ENCODE measurements at regions not wholly inside any gene's neighbourhood (a gene's known extent, or its start where the extent isn't known, plus 50 kb on each side); places are given as distances from the start of the nearest gene placed in this dataset.

GRCh38 chr13:109307027-109307426, 479.4 kb downstream of the IRS2 start:
- H3K4me3 ChIP-seq = no peak overlapping the region
- no peak for TF ChIP-seq CTCF (IDR thresholded peaks at IDR 0.05)
- TF ChIP-seq POLR2A (IDR thresholded peaks at IDR 0.05) = no peak
- no peak for TF ChIP-seq POLR2AphosphoS5 (IDR thresholded peaks at IDR 0.05)
- TF ChIP-seq EP300 (IDR thresholded peaks at IDR 0.05) = no peak
- WGBS, 2 donors (ENCODE audit: low coverage in 1 of 2) = 100% methylated on average over 1 of the region's 6 CpGs; no CpG with 5 or more reads in 1 of the 2 donors
- no peak for ATAC-seq
- H3K27ac ChIP-seq = no peak overlapping the region
- no peaks in the 10 kb centered on the region for H3K4me1 ChIP-seq
- no peaks in the 10 kb centered on the region for H3K9me3 ChIP-seq
- no peaks in the 10 kb centered on the region for H3K36me3 ChIP-seq
- H3K27me3 ChIP-seq = no peaks in the 10 kb centered on the region

- no peaks in the 10 kb centered on the region for H3K9me3 ChIP-seq
- H3K27me3 ChIP-seq = no peaks in the 10 kb centered on the region
- H3K4me3 ChIP-seq = no peak overlapping the region
- TF ChIP-seq CTCF (IDR thresholded peaks at IDR 0.05) (no peak), POLR2A (IDR thresholded peaks at IDR 0.05) (no peak), EP300 (IDR thresholded peaks at IDR 0.05) (no peak)
- ATAC-seq = no peak
- no peaks in the 10 kb centered on the region for H3K36me3 ChIP-seq
- no peaks in the 10 kb centered on the region for H3K4me1 ChIP-seq
- WGBS, 2 donors (ENCODE audit: low coverage in 1 of 2) = 77 to 80% methylated on average over 1 to 5 of the region's 5 CpGs
- H3K27ac ChIP-seq = no peak overlapping the region
These were observed 484.7 kb downstream of the IRS2 start for GRCh38 chr13:109301726-109302125.

GRCh38 chr13:109301276-109301675, 485.1 kb downstream of the IRS2 start:
- Histone ChIP-seq H3K36me3 (no peaks in the 10 kb centered on the region), H3K27me3 (no peaks in the 10 kb centered on the region), H3K27ac (no peak overlapping the region), H3K9me3 (no peaks in the 10 kb centered on the region), H3K4me1 (no peaks in the 10 kb centered on the region), H3K4me3 (no peak overlapping the region)
- 80 to 81% methylated on average over 2 to 3 of the region's 4 CpGs for WGBS, 2 donors (ENCODE audit: low coverage in 1 of 2)
- no peak for ATAC-seq
- TF ChIP-seq EP300 (IDR thresholded peaks at IDR 0.05) (no peak), POLR2AphosphoS5 (IDR thresholded peaks at IDR 0.05) (no peak), CTCF (IDR thresholded peaks at IDR 0.05) (no peak), POLR2A (IDR thresholded peaks at IDR 0.05) (no peak)

GRCh38 chr13:109297628-109298027, 488.8 kb downstream of the IRS2 start:
- Histone ChIP-seq H3K4me3 (no peak overlapping the region), H3K27ac (no peak overlapping the region), H3K4me1 (no peaks in the 10 kb centered on the region), H3K27me3 (no peaks in the 10 kb centered on the region), H3K36me3 (no peaks in the 10 kb centered on the region), H3K9me3 (no peaks in the 10 kb centered on the region)
- TF ChIP-seq EP300 (IDR thresholded peaks at IDR 0.05) (no peak), POLR2AphosphoS5 (IDR thresholded peaks at IDR 0.05) (no peak), POLR2A (IDR thresholded peaks at IDR 0.05) (no peak), CTCF (IDR thresholded peaks at IDR 0.05) (no peak)
- ATAC-seq = no peak
- 53 to 75% methylated on average over 2 of the region's 2 CpGs for WGBS, 2 donors (ENCODE audit: low coverage in 1 of 2)

GRCh38 chr13:109293166-109293565, 493.2 kb downstream of the IRS2 start:
- no peaks in the 10 kb centered on the region for H3K27me3 ChIP-seq
- ATAC-seq = no peak
- no peak overlapping the region for H3K4me3 ChIP-seq
- no peaks in the 10 kb centered on the region for H3K4me1 ChIP-seq
- H3K9me3 ChIP-seq = no peaks in the 10 kb centered on the region
- no peak overlapping the region for H3K27ac ChIP-seq
- no peaks in the 10 kb centered on the region for H3K36me3 ChIP-seq
- 93 to 95% methylated on average over 2 to 3 of the region's 3 CpGs for WGBS, 2 donors (ENCODE audit: low coverage in 1 of 2)
- TF ChIP-seq CTCF (IDR thresholded peaks at IDR 0.05) (no peak), POLR2AphosphoS5 (IDR thresholded peaks at IDR 0.05) (no peak), POLR2A (IDR thresholded peaks at IDR 0.05) (no peak), EP300 (IDR thresholded peaks at IDR 0.05) (no peak)

All from gastroesophageal sphincter (tissue), 4 donors.